Stimulated activated naive B cell treated with anti-CD40 and anti-IgM and Interleukin-4, amounts not matched to agents 10 μg/mL and 1 μg/mL and 100 μg/mL, for 72 hours (primary cell): ENCODE measurements at regions not wholly inside any gene's neighbourhood (a gene's known extent, or its start where the extent isn't known, plus 50 kb on each side); places are given as distances from the start of the nearest gene placed in this dataset.
A peak's percentile ranks its signal among the peaks of the same experiment; 100 is the strongest.

Experiments used
- ATAC-seq, 2 donors: fragments of 150-1000 bp; cut with Tn5 transposase; replicated peaks; 2 replicates each; pipeline ENCODE4 v1.10.0; 2021; ENCODE audit warnings: moderate library complexity in 1 of 2
- DNase-seq: peaks from one replicate; pipeline ENCODE4 v3.0.0; 2021
- H3K27ac Mint-ChIP-seq: one replicate; pipeline ENCODE4 v1.8.0; 2022; ENCODE audit warnings: mild to moderate bottlenecking, mixed read lengths
- H3K27me3 Mint-ChIP-seq, 2 donors: one replicate each; pipeline ENCODE4 v1.8.0; 2022; ENCODE audit warnings: mixed read lengths in 2 of 2
- H3K36me3 Mint-ChIP-seq, 2 donors: one replicate each; pipeline ENCODE4 v1.8.0; 2022; ENCODE audit warnings: mixed read lengths in 2 of 2, mild to moderate bottlenecking in 1 of 2
- H3K4me1 Mint-ChIP-seq, 2 donors: one replicate each; pipeline ENCODE4 v1.8.0; 2022; ENCODE audit warnings: mixed read lengths in 2 of 2, mild to moderate bottlenecking in 1 of 2
- H3K4me3 Mint-ChIP-seq, 2 donors: one replicate each; pipeline ENCODE4 v1.8.0; 2022; ENCODE audit warnings: mild to moderate bottlenecking in 2 of 2, mixed read lengths in 2 of 2, moderate library complexity in 1 of 2
- H3K9me3 Mint-ChIP-seq, 2 donors: one replicate each; pipeline ENCODE4 v1.8.0; 2022; ENCODE audit warnings: mixed read lengths in 2 of 2, mild to moderate bottlenecking in 1 of 2

DNA sequence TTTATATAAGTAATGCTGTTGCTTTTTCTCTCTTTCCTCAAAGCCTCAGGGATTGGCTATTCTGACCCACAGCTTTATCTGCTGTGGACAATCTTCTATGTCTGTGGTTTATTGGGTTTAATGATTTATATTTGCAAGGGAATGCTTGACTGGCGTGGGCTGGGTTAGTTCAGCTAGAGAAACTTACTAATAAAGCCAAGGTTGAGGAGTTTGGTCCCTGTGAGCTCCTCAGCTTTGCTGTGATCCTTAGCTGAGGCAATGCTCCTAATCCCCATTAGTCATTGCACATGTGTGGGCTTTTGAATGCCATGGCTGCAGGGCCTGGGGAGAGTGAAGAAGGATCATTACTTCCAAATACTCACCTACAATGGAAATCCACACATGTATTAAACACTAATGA lies 179.3 kb downstream of the ZNF326 start:
- Mint-ChIP-seq H3K4me1 (no peaks in the 10 kb centered on the region), H3K27ac (no peak overlapping the region), H3K4me3 (no peak overlapping the region), H3K36me3 (no peaks in the 10 kb centered on the region), H3K27me3 (no peaks in the 10 kb centered on the region), H3K9me3 (peaks cover 0 to 6% of the 10 kb centered on the region in 2 donors)
- ATAC-seq (no peak), DNase-seq (no peak)

DNA sequence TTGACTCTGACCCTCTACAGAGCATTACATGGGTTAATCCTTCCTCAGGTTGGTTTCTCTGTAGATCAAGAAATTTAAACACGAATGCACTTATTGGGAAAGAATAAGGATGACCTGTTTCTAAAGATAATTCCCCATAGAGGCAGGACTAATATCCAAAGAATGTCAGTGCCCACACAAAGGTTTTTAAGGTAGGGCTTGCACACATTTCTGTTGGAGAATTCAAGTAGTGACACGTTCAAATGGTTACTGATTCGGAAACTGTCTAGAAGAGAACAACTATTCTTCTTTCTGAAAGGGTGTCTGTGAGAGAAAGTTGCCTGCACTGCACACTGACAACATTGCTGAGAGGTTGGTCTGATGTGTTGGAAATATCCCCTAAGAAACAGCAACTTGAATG lies 167.3 kb downstream of the ZNF326 start:
- H3K4me3 Mint-ChIP-seq, result no peak overlapping the region
- H3K9me3 Mint-ChIP-seq, result peaks cover 0 to 4% of the 10 kb centered on the region in 2 donors
- H3K27ac Mint-ChIP-seq, result no peak overlapping the region
- no peaks in the 10 kb centered on the region for H3K36me3 Mint-ChIP-seq
- no peak for ATAC-seq
- DNase-seq, result no peak
- H3K4me1 Mint-ChIP-seq, result no peaks in the 10 kb centered on the region
- peaks cover 8 to 20% of the 10 kb centered on the region in 2 donors for H3K27me3 Mint-ChIP-seq

- H3K27me3 Mint-ChIP-seq, result peaks cover 8 to 20% of the 10 kb centered on the region in 2 donors
- H3K27ac Mint-ChIP-seq, result no peak overlapping the region
- ATAC-seq (no peak), DNase-seq (no peak)
- H3K36me3 Mint-ChIP-seq, result no peaks in the 10 kb centered on the region
- H3K9me3 Mint-ChIP-seq, result peaks cover 0 to 2% of the 10 kb centered on the region in 2 donors
- no peaks in the 10 kb centered on the region for H3K4me1 Mint-ChIP-seq
- H3K4me3 Mint-ChIP-seq, result no peak overlapping the region
Observed at GRCh38 chr1:90161625-90162024, 166.7 kb downstream of the ZNF326 start.

DNA sequence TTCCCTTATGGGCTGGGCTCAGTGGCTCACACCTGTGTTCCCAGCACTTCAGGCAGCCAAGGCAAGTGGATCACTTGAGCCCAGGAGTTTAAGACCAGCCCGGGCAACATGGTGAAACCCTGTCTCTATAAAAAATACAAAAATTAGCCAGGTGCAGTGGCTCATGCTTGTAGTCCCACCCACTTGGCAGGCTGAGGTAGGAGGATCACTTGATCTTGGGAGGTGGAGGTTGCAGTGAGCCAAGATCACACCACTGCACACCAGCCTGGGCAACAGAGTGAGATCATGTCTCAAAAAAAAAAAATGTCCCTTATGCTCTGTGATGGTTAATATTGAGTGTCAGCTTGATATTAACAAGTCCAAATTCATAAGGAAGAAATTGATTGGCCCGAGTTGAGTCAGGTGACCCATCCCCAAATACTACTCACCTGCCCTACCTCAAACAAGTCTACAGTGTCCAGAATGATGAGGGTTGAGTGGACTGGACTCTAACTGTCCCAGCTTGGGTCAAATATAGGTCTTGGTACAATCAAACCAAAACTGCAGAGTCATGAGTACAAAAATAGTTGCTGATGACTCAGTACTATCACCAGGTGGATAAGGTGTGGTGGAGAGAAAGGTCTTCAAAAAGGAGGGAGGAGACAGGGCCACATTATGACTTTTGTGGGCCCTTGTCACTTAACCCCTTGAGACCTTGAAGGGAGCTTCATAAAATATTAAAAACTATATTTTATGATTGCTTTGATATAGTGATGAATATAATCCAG lies 161.0 kb downstream of the ZNF326 start:
- DNase-seq (no peak), ATAC-seq (no peak)
- Mint-ChIP-seq H3K27me3 (peaks cover 10 to 17% of the 10 kb centered on the region in 2 donors), H3K9me3 (peaks cover 6 to 15% of the 10 kb centered on the region in 2 donors), H3K36me3 (no peaks in the 10 kb centered on the region), H3K4me1 (no peaks in the 10 kb centered on the region), H3K4me3 (no peak overlapping the region), H3K27ac (no peak overlapping the region)

GRCh38 chr1:90154711-90155110 lies 159.8 kb downstream of the ZNF326 start:
- no peak overlapping the region for H3K4me3 Mint-ChIP-seq
- H3K36me3 Mint-ChIP-seq, result no peaks in the 10 kb centered on the region
- H3K27ac Mint-ChIP-seq, result no peak overlapping the region
- ATAC-seq (no peak), DNase-seq (no peak)
- no peaks in the 10 kb centered on the region for H3K4me1 Mint-ChIP-seq
- peaks cover 8 to 15% of the 10 kb centered on the region in 2 donors for H3K27me3 Mint-ChIP-seq
- H3K9me3 Mint-ChIP-seq, result peaks cover 6 to 15% of the 10 kb centered on the region in 2 donors

GRCh38 chr1:90149101-90149500 lies 154.2 kb downstream of the ZNF326 start:
- Mint-ChIP-seq H3K36me3 (no peaks in the 10 kb centered on the region), H3K9me3 (peaks cover 6 to 11% of the 10 kb centered on the region in 2 donors), H3K4me1 (no peaks in the 10 kb centered on the region), H3K27me3 (peaks cover 0 to 8% of the 10 kb centered on the region in 2 donors), H3K4me3 (no peak overlapping the region), H3K27ac (no peak overlapping the region)
- no peak for DNase-seq
- ATAC-seq, result no peak

- no peak for ATAC-seq
- peaks cover 6 to 7% of the 10 kb centered on the region in 2 donors for H3K9me3 Mint-ChIP-seq
- no peaks in the 10 kb centered on the region for H3K4me1 Mint-ChIP-seq
- DNase-seq, result no peak
- peaks cover 0 to 6% of the 10 kb centered on the region in 2 donors for H3K27me3 Mint-ChIP-seq
- H3K36me3 Mint-ChIP-seq, result no peaks in the 10 kb centered on the region
- H3K27ac Mint-ChIP-seq, result no peak overlapping the region
- H3K4me3 Mint-ChIP-seq, result no peak overlapping the region
Observed at GRCh38 chr1:90147093-90147492, 152.2 kb downstream of the ZNF326 start.

DNA sequence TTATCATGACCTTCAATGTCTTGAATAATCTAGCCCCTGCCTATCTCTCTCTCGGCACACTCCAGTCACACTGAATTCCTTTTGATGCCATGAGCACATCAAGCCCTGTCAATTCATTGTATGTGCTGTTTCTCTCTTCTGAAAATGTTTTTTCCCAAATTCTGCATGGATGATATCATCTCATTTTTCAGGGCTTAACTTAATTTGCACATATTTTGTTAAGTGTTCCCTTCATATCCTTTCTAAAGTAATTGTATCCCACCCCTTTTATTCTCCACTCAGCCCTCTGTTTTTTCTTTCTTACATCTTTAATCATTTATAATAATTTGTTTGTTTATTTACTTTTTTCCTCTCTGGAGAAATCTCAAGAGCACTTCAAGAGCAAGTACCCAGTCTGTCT lies 149.9 kb downstream of the ZNF326 start:
- no peaks in the 10 kb centered on the region for H3K36me3 Mint-ChIP-seq
- H3K4me1 Mint-ChIP-seq, result no peaks in the 10 kb centered on the region
- ATAC-seq (no peak), DNase-seq (no peak)
- H3K9me3 Mint-ChIP-seq, result peaks cover 7 to 10% of the 10 kb centered on the region in 2 donors
- no peak overlapping the region for H3K4me3 Mint-ChIP-seq
- H3K27me3 Mint-ChIP-seq, result peaks cover 0 to 6% of the 10 kb centered on the region in 2 donors
- H3K27ac Mint-ChIP-seq, result no peak overlapping the region

GRCh38 chr1:90143591-90143990 lies 148.7 kb downstream of the ZNF326 start:
- DNase-seq, result no peak
- ATAC-seq, result no peak
- Mint-ChIP-seq H3K9me3 (peaks cover 9 to 10% of the 10 kb centered on the region in 2 donors), H3K36me3 (no peaks in the 10 kb centered on the region), H3K4me1 (no peaks in the 10 kb centered on the region), H3K27me3 (peaks cover 0 to 6% of the 10 kb centered on the region in 2 donors), H3K4me3 (no peak overlapping the region), H3K27ac (no peak overlapping the region)

GRCh38 chr1:90142697-90143096 lies 147.8 kb downstream of the ZNF326 start:
- Mint-ChIP-seq H3K4me1 (no peaks in the 10 kb centered on the region), H3K9me3 (peaks cover 10 to 13% of the 10 kb centered on the region in 2 donors), H3K27ac (no peak overlapping the region), H3K36me3 (no peaks in the 10 kb centered on the region), H3K27me3 (peaks cover 0 to 3% of the 10 kb centered on the region in 2 donors), H3K4me3 (no peak overlapping the region)
- DNase-seq (no peak), ATAC-seq (no peak)

GRCh38 chr1:90139837-90140236 lies 144.9 kb downstream of the ZNF326 start:
- ATAC-seq (no peak), DNase-seq (no peak)
- Mint-ChIP-seq H3K4me1 (no peaks in the 10 kb centered on the region), H3K27me3 (no peaks in the 10 kb centered on the region), H3K9me3 (peaks cover 12 to 18% of the 10 kb centered on the region in 2 donors), H3K27ac (no peak overlapping the region), H3K36me3 (peaks cover 0 to 1% of the 10 kb centered on the region in 2 donors), H3K4me3 (no peak overlapping the region)

- ATAC-seq (no peak), DNase-seq (no peak)
- Mint-ChIP-seq H3K4me3 (no peak overlapping the region), H3K36me3 (peaks cover 0 to 1% of the 10 kb centered on the region in 2 donors), H3K27me3 (peaks cover 5 to 18% of the 10 kb centered on the region in 2 donors), H3K4me1 (no peaks in the 10 kb centered on the region), H3K9me3 (peaks cover 7 to 12% of the 10 kb centered on the region in 2 donors), H3K27ac (no peak overlapping the region)
Observed at GRCh38 chr1:90135286-90135685, 140.4 kb downstream of the ZNF326 start.

GRCh38 chr1:90134175-90134955 lies 139.5 kb downstream of the ZNF326 start:
- Mint-ChIP-seq H3K27me3 (peaks cover 5 to 18% of the 10 kb centered on the region in 2 donors), H3K4me3 (no peak overlapping the region), H3K4me1 (no peaks in the 10 kb centered on the region), H3K9me3 (peaks cover 4 to 9% of the 10 kb centered on the region in 2 donors), H3K36me3 (peaks cover 0 to 1% of the 10 kb centered on the region in 2 donors), H3K27ac (no peak overlapping the region)
- ATAC-seq (no peak), DNase-seq (no peak)

GRCh38 chr1:90133133-90133532 lies 138.2 kb downstream of the ZNF326 start:
- H3K4me1 Mint-ChIP-seq, result no peaks in the 10 kb centered on the region
- ATAC-seq, result peak; percentile 52 to 62
- no peak for DNase-seq
- no peak overlapping the region for H3K27ac Mint-ChIP-seq
- peaks cover 0 to 1% of the 10 kb centered on the region in 2 donors for H3K36me3 Mint-ChIP-seq
- H3K27me3 Mint-ChIP-seq, result peaks cover 5 to 18% of the 10 kb centered on the region in 2 donors
- no peak overlapping the region for H3K4me3 Mint-ChIP-seq
- H3K9me3 Mint-ChIP-seq, result peaks cover 2 to 7% of the 10 kb centered on the region in 2 donors

GRCh38 chr1:90132306-90132705 lies 137.4 kb downstream of the ZNF326 start:
- ATAC-seq (no peak), DNase-seq (no peak)
- Mint-ChIP-seq H3K27me3 (peaks cover 5 to 18% of the 10 kb centered on the region in 2 donors), H3K9me3 (peaks cover under 1 to 3% of the 10 kb centered on the region in 2 donors), H3K4me1 (no peaks in the 10 kb centered on the region), H3K4me3 (no peak overlapping the region), H3K27ac (no peak overlapping the region), H3K36me3 (no peaks in the 10 kb centered on the region)
